ENCODE measurements at regions not wholly inside any gene's neighbourhood (a gene's known extent, or its start where the extent isn't known, plus 50 kb on each side); places are given as distances from the start of the nearest gene placed in this dataset.

DNA sequence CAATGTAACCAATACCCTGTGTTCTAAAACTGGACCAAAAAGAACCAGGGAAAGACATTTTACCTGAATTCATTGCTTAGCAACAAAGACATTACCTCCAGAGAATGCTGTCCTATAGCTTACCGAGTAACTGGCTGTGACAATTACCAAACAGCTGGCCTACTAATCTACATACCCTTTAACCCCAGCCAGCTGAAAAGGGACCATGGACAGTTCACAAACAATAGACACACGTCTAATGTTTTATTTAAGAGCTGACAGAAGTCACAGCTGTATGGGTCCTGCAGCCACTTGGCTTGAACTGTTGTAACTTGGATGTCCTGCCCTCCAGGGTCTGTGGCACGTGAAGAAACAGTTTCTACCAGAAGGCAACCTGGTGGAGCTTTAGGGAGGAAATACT, 130.1 kb upstream of the EFEMP1 start:
- ChIA-PET POLR2A (ENCODE audit: unreplicated experiment) (no interaction called here), CTCF (no interaction called here)
- H2AFZ ChIP-seq (replicated peaks; ENCODE audit: low read length, poor library complexity) = no peak overlapping the region
- no peaks in the 10 kb centered on the region for H3K9me1 ChIP-seq (ENCODE audit: insufficient read depth, low read length)
- no peak overlapping the region for H2AK5ac ChIP-seq (ENCODE audit: low read depth, low read length)
- H3K9me3 ChIP-seq (ENCODE audit: control insufficient read depth, insufficient read depth, low read length) = no peaks in the 10 kb centered on the region
- no peak overlapping the region for H3K23ac ChIP-seq (ENCODE audit: low read depth, low read length)
- H2AK9ac ChIP-seq (replicated peaks; ENCODE audit: low read depth, low read length, poor library complexity) = no peak overlapping the region
- H4K8ac ChIP-seq (ENCODE audit: low read depth in 2 of 2, low read length in 2 of 2) = no peak overlapping the region
- H2BK120ac ChIP-seq (ENCODE audit: low read depth, low read length) = no peak overlapping the region
- intact Hi-C loops (cut with micrococcal nuclease) (no loop called here), in situ Hi-C loops (cut with MboI; ENCODE audit: low sequenced_read_pairs) (no loop called here), dilution Hi-C loops (cut with HindIII; ENCODE audit: low sequenced_read_pairs, unreplicated experiment) (no loop called here)
- ATAC-seq (ENCODE audit: low read depth) (no peak), DNase-seq (no peak)
- TF ChIP-seq MXI1 (IDR thresholded peaks at IDR 0.05; ENCODE audit: borderline replicate concordance, low read depth, low read length) = no peak
- no peak for TF ChIP-seq MAFK (IDR thresholded peaks at IDR 0.05; ENCODE audit: low read depth, low read length)
- no peak overlapping the region for H2BK20ac ChIP-seq (ENCODE audit: low read depth, low read length)
- H2BK15ac ChIP-seq (ENCODE audit: low read depth, low read length) = no peak overlapping the region
- no TSS peak for BruUV-seq (replicated peaks)
- H3K27ac ChIP-seq (ENCODE audit: insufficient read depth, low read length) = no peak overlapping the region
- no peak overlapping the region for H3K56ac ChIP-seq (ENCODE audit: extremely low read depth, insufficient read depth, low read length)
- H4K20me1 ChIP-seq (ENCODE audit: insufficient read depth, low read length) = no peaks in the 10 kb centered on the region
- no peak overlapping the region for H3K4ac ChIP-seq (ENCODE audit: low read depth, low read length)
- H2BK5ac ChIP-seq (ENCODE audit: low read depth, low read length, poor library complexity, severe bottlenecking) = no peak overlapping the region
- H4K5ac ChIP-seq (ENCODE audit: low read depth, low read length) = no peak overlapping the region
- H3K18ac ChIP-seq (ENCODE audit: low read depth, low read length) = no peak overlapping the region
- H3K27me3 ChIP-seq (ENCODE audit: control insufficient read depth, insufficient read depth, low read length) = no peaks in the 10 kb centered on the region
- no peaks in the 10 kb centered on the region for H3K36me3 ChIP-seq (ENCODE audit: control insufficient read depth, insufficient read depth, low read length)
- H3K9ac ChIP-seq (ENCODE audit: low read depth, low read length) = no peak overlapping the region
- H4K91ac ChIP-seq (ENCODE audit: insufficient read depth, low read depth, low read length) = no peak overlapping the region
- no CpG with 5 or more reads among the region's 3 CpGs for WGBS, 2 experiments (ENCODE audit: extremely low coverage in 2 of 2, insufficient read length in 1 of 2)
- H3K4me2 ChIP-seq (ENCODE audit: low read depth, low read length) = no peak overlapping the region
- H3K79me1 ChIP-seq (ENCODE audit: low read depth in 1 of 2, low read length in 2 of 2) = no peaks in the 10 kb centered on the region
- no peaks in the 10 kb centered on the region for H3K4me1 ChIP-seq (ENCODE audit: control insufficient read depth, insufficient read depth, low read length)
- H3K4me3 ChIP-seq (ENCODE audit: insufficient read depth, low read depth, low read length) = no peak overlapping the region
- no peak overlapping the region for H3K14ac ChIP-seq (replicated peaks; ENCODE audit: low read depth, low read length)

Data from IMR-90 (cell line).